ENCODE measurements at regions not wholly inside any gene's neighbourhood (a gene's known extent, or its start where the extent isn't known, plus 50 kb on each side); places are given as distances from the start of the nearest gene placed in this dataset.

DNA sequence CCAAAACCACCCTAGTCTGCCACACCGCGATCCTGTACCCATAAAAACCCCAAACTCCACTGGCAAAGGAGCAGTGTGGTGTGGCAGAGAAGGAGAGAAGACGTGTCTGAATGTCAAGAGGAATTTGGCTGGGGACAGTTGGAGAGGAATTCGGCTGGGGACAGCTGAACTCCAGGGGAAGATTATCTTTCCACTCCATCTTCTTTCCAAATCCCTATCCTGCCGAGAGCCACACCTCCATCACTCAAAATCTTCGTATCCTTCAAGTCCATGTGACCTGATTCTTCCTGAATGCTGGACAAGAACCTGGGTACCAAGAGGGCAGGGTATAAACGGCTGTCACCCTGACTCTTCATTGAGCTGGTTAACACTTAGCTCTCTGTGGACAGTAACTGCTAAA lies 448.1 kb downstream of the ARHGEF28 start:
- TF ChIP-seq, protein P1, sequence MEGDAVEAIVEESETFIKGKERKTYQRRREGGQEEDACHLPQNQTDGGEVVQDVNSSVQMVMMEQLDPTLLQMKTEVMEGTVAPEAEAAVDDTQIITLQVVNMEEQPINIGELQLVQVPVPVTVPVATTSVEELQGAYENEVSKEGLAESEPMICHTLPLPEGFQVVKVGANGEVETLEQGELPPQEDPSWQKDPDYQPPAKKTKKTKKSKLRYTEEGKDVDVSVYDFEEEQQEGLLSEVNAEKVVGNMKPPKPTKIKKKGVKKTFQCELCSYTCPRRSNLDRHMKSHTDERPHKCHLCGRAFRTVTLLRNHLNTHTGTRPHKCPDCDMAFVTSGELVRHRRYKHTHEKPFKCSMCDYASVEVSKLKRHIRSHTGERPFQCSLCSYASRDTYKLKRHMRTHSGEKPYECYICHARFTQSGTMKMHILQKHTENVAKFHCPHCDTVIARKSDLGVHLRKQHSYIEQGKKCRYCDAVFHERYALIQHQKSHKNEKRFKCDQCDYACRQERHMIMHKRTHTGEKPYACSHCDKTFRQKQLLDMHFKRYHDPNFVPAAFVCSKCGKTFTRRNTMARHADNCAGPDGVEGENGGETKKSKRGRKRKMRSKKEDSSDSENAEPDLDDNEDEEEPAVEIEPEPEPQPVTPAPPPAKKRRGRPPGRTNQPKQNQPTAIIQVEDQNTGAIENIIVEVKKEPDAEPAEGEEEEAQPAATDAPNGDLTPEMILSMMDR (IDR thresholded peaks at IDR 0.05), result no peak
- no peak for TF ChIP-seq POLR2A (IDR thresholded peaks at IDR 0.05)

All from testis (tissue), 2 donors.